Body of pancreas (tissue), 4 donors: ENCODE measurements at regions not wholly inside any gene's neighbourhood (a gene's known extent, or its start where the extent isn't known, plus 50 kb on each side); places are given as distances from the start of the nearest gene placed in this dataset.

Source experiments
- CTCF ChIP-seq, 7 experiments: fragments of 450-650 bp in 4 of 7; fragments of 200-600 bp in 3 of 7; sonication (generic) in 3 of 7; IDR thresholded peaks; one replicate each; pipeline ENCODE4 v1.5.1; 2016 to 2019; ENCODE audit warnings: antibody characterized with exemption in 7 of 7
- POLR2A ChIP-seq, 3 donors: fragments of 450-650 bp; IDR thresholded peaks; one replicate each; pipeline ENCODE4 v1.6.1; 2016; ENCODE audit warnings: antibody characterized with exemption in 3 of 3, mild to moderate bottlenecking in 2 of 3

DNA sequence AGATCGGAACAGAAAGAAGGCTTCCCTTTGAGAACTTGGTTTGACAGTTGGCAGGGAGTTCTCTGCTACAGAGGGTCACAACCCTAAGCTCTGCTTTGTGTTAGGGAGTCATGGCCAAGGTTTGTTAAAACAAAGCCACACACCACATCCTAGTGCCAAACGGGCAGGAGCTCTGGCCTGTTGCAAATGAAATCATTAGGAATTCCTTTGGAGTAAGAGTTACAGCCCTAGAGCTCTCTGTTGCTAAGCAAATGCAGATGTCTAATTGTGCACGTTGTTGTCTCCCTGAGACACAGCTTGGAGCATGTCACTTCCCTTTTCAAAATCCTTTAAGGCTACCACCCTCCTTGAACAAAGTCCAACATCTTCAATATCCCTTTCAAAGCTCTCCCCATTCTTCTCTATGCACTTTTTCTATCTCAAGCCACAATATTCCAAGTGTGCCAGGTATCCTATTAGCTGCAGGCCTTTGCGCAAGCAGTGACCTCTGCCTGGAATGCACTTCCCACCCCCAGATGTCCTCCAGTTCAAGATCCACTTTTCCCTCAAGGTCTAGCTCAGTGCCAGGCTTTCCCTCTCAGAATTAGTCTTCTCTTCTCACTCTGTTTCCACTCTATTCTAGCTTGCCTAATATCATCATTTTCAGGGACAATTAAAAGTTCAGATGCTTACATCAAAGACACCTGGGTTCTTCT is 253.7 kb upstream of the POU2AF2 start:
- no peak for TF ChIP-seq CTCF (IDR thresholded peaks at IDR 0.05)
- TF ChIP-seq POLR2A (IDR thresholded peaks at IDR 0.05) = no peak
